ENCODE measurements at regions not wholly inside any gene's neighbourhood (a gene's known extent, or its start where the extent isn't known, plus 50 kb on each side); places are given as distances from the start of the nearest gene placed in this dataset.

- TF ChIP-seq, protein P1, sequence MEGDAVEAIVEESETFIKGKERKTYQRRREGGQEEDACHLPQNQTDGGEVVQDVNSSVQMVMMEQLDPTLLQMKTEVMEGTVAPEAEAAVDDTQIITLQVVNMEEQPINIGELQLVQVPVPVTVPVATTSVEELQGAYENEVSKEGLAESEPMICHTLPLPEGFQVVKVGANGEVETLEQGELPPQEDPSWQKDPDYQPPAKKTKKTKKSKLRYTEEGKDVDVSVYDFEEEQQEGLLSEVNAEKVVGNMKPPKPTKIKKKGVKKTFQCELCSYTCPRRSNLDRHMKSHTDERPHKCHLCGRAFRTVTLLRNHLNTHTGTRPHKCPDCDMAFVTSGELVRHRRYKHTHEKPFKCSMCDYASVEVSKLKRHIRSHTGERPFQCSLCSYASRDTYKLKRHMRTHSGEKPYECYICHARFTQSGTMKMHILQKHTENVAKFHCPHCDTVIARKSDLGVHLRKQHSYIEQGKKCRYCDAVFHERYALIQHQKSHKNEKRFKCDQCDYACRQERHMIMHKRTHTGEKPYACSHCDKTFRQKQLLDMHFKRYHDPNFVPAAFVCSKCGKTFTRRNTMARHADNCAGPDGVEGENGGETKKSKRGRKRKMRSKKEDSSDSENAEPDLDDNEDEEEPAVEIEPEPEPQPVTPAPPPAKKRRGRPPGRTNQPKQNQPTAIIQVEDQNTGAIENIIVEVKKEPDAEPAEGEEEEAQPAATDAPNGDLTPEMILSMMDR (IDR thresholded peaks at IDR 0.05) = no peak
- TF ChIP-seq POLR2AphosphoS5 (IDR thresholded peaks at IDR 0.05; ENCODE audit: insufficient read depth in 1 of 2, low read depth in 1 of 2) (no peak), POLR2A (IDR thresholded peaks at IDR 0.05) (no peak)
These were observed 980.9 kb upstream of the FBXO33 start for GRCh38 chr14:40413136-40413535.
